Naive thymus-derived CD8-positive, alpha-beta T cell (primary cell): ENCODE measurements at regions not wholly inside any gene's neighbourhood (a gene's known extent, or its start where the extent isn't known, plus 50 kb on each side); places are given as distances from the start of the nearest gene placed in this dataset.

ENCODE experiments used
- ATAC-seq, 2 donors: fragments of 150-1000 bp; cut with Tn5 transposase in 1 of 2; sonication (Bioruptor Pico), chemical (Tn5 transposase) in 1 of 2; 1 replicate in 1 of 2; 2 replicates in 1 of 2; pipeline ENCODE4 v1.10.0; 2021; ENCODE audit warnings: mild to moderate bottlenecking in 2 of 2, moderate library complexity in 2 of 2
- POLR2A ChIA-PET: fragments of 350-600 bp; sonication (Branson Sonifier 250); formaldehyde crosslinking; loops from one replicate; lab custom pipeline; 2021; ENCODE audit warnings: antibody characterized with exemption; lab: Charles Lee
- DNase-seq, 10 donors: peaks; one replicate each; pipeline versions ENCODE4 v3.0.0 to v3.0.0-alpha.2; 2020 to 2022
- H3K27ac Mint-ChIP-seq, 10 donors: one replicate each; pipeline ENCODE4 v1.8.0; 2020 to 2022; ENCODE audit warnings: mild to moderate bottlenecking in 10 of 10, mixed read lengths in 10 of 10, moderate library complexity in 4 of 10, inconsistent platforms in 1 of 10
- H3K27me3 Mint-ChIP-seq, 5 donors: one replicate each; pipeline ENCODE4 v1.8.0; 2021 to 2022; ENCODE audit warnings: mixed read lengths in 5 of 5
- H3K36me3 Mint-ChIP-seq, 3 donors: one replicate each; pipeline ENCODE4 v1.8.0; 2020 to 2022; ENCODE audit warnings: mixed read lengths in 3 of 3, mild to moderate bottlenecking in 2 of 3, inconsistent platforms in 1 of 3
- H3K4me1 Mint-ChIP-seq, 4 donors: one replicate each; pipeline ENCODE4 v1.8.0; 2021 to 2022; ENCODE audit warnings: mixed read lengths in 4 of 4
- H3K4me3 Mint-ChIP-seq, 10 donors: one replicate each; pipeline ENCODE4 v1.8.0; 2020 to 2022; ENCODE audit warnings: mild to moderate bottlenecking in 10 of 10, mixed read lengths in 10 of 10, moderate library complexity in 6 of 10, inconsistent platforms in 1 of 10
- H3K9me3 Mint-ChIP-seq, 9 donors: one replicate each; pipeline ENCODE4 v1.8.0; 2020 to 2022; ENCODE audit warnings: mixed read lengths in 9 of 9, mild to moderate bottlenecking in 3 of 9, inconsistent platforms in 1 of 9, moderate library complexity in 1 of 9

DNA sequence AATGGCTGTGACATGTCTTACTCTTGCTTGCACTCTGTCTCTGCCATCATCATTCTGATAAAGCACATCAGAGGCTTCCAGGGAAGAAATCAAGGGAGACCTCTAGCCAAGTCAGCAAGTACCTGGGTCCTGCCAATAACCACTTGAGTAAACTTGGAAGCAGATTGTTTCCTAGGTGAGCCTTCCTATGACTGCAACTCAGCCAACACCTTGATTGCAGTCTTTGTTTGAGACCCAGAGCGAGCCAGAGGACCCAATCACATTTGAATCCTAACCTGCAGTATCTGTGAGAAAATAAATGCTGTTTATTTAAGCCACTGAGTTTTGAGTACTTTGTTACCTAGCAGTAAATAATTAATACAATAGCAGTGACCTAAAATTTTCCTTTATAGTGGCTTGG is 356.8 kb upstream of the CHD1 start:
- Mint-ChIP-seq H3K27ac (no peak overlapping the region), H3K9me3 (peaks cover 0 to 3% (median 0%) of the 10 kb centered on the region in 9 donors), H3K36me3 (no peaks in the 10 kb centered on the region), H3K4me1 (no peaks in the 10 kb centered on the region), H3K4me3 (no peak overlapping the region), H3K27me3 (no peaks in the 10 kb centered on the region)
- DNase-seq = no peak
- POLR2A ChIA-PET = no interaction called here
- ATAC-seq = no peak

DNA sequence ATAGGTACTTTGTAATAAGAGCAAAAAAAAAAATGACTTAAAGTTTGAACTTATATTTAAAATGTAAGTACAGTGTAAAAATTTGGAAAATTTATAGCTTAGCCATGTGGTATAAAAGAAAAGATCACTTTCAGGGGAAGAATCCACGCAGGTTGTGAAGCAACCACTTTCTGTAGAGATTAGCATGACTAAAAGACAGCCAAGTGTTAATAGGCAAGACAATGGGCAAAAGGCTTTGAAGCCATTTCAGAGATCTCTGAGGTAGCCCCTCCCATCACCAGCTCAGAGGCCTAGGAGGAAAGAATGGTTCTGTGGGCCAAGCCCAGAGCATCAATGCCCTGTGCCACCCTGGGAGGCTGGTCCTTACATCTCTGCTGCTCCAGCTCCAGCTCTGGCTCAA is 346.3 kb upstream of the CHD1 start:
- Mint-ChIP-seq H3K4me3 (no peak overlapping the region), H3K36me3 (no peaks in the 10 kb centered on the region), H3K27me3 (no peaks in the 10 kb centered on the region), H3K9me3 (peaks cover 0 to 15% (median 8%) of the 10 kb centered on the region in 9 donors), H3K4me1 (no peaks in the 10 kb centered on the region), H3K27ac (no peak overlapping the region)
- POLR2A ChIA-PET = no interaction called here
- ATAC-seq (no peak), DNase-seq (no peak)

DNA sequence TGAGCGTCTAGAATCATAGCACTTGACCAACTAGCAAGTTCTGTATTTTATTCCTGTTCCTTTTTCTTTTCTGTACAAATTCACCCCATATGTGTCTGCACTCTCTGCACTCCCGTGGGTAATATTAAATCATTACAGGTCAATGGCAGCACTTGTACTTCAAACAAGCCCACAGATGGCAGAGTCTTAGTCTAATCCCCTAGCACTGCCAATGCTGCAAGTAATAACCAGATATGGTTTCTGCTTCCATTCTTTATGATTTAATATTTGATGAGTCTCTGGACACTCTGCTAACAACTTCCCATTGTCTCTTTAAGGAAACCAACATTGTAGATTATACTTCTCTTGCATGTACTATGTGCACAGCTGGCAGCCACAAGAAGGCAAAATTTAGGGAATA is 343.8 kb upstream of the CHD1 start:
- Mint-ChIP-seq H3K36me3 (no peaks in the 10 kb centered on the region), H3K9me3 (peaks cover 0 to 23% (median 8%) of the 10 kb centered on the region in 9 donors), H3K27ac (no peak overlapping the region), H3K4me1 (no peaks in the 10 kb centered on the region), H3K27me3 (no peaks in the 10 kb centered on the region), H3K4me3 (no peak overlapping the region)
- DNase-seq = no peak
- POLR2A ChIA-PET = no interaction called here
- ATAC-seq = no peak

DNA sequence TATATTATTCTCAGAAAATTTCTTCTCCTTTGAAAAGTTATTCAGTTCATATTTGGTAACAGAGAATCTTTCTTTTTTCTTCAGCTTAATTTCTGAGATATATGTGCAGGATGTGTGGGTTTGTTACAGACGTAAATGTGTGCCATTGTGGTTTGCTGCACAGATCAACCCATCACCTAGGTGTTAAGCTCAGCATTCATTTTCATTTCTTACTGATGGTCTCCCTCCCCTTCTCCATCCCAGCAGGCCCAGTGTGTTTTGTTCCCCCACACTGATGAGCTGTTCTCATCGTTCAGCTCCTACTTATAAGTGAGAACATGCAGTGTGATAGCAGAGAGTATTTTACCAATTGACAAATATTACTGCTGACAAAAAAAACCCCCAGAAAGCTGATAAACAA is 330.0 kb upstream of the CHD1 start:
- Mint-ChIP-seq H3K27ac (no peak overlapping the region), H3K9me3 (peaks cover 8 to 35% (median 21%) of the 10 kb centered on the region in 9 donors), H3K27me3 (peaks cover 0 to 4% (median 0%) of the 10 kb centered on the region in 5 donors), H3K4me3 (no peak overlapping the region), H3K36me3 (peaks cover 0 to 22% (median 0%) of the 10 kb centered on the region in 3 donors), H3K4me1 (no peaks in the 10 kb centered on the region)
- no peak for DNase-seq
- POLR2A ChIA-PET = no interaction called here
- no peak for ATAC-seq

DNA sequence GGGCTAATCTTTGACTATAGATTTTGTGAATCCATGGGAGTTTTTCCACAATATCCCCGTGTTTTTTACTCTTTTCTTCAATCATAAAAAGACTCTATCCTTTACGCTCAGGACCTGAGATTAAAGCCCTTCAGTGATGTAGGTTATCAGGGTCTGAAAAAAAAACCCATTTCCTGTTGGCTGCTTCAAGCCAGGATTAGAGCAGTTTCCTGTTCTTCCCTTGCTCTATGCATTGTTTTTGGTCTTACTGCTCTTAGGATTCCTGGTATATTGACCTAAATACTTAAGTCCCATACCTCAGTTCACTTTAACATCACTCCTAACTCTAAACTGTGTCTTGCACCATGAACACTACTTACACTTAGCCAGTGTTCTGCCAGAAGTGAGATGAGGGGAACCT is 319.3 kb upstream of the CHD1 start:
- no peak overlapping the region for H3K27ac Mint-ChIP-seq

DNA sequence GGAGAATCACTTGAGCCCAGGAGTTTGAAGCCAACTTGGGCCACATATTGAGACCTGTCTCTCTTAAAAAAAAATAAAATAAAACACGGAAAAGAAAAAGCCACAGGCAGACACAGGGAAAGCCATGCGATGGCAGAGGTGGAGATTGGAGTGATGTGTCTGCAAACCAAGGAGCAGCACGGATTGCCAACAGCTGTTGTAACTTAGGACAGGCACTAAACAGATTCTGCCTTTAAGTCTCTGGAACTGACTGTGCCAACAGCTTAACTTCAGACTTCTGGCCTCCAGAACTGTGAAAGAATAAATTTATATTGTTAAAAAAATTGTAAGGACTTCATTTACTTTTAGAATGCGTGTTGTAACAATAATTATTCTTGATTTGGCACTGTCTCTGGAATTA is 318.5 kb upstream of the CHD1 start:
- DNase-seq = no peak
- POLR2A ChIA-PET = no interaction called here
- no peaks in the 10 kb centered on the region for H3K36me3 Mint-ChIP-seq
- peaks cover 0 to 5% (median 0%) of the 10 kb centered on the region in 9 donors for H3K9me3 Mint-ChIP-seq
- no peak for ATAC-seq
- no peaks in the 10 kb centered on the region for H3K27me3 Mint-ChIP-seq
- no peak overlapping the region for H3K4me3 Mint-ChIP-seq
- no peaks in the 10 kb centered on the region for H3K4me1 Mint-ChIP-seq
- no peak overlapping the region for H3K27ac Mint-ChIP-seq

More for the DNA sequence above, 319.3 kb upstream of the CHD1 start:
- POLR2A ChIA-PET = no interaction called here
- ATAC-seq (no peak), DNase-seq (no peak)
- Mint-ChIP-seq H3K4me1 (no peaks in the 10 kb centered on the region), H3K27me3 (no peaks in the 10 kb centered on the region), H3K9me3 (peaks cover 0 to 5% (median 0%) of the 10 kb centered on the region in 9 donors), H3K36me3 (no peaks in the 10 kb centered on the region), H3K4me3 (no peak overlapping the region)

DNA sequence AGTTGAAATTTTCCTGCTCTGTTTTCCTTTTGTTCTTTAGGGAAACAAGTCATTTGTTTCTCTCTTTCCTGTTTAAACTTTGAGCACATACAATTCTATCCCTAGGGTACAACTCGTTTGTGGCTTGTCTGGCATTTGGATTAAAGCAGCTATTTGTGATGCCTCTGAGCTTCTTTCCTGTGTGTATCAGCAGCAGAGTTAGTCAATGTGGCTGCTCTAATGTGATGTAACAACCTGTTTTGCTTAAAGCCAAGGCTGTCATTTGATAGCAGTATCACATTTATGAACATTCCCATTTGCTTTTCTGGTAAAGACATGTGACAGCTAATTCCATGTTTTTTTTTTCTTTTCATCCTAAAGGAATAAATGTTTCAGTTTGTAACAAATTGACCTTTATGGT is 314.3 kb upstream of the CHD1 start:
- POLR2A ChIA-PET = no interaction called here
- DNase-seq = no peak
- Mint-ChIP-seq H3K36me3 (no peaks in the 10 kb centered on the region), H3K9me3 (peaks cover 0 to 4% (median 0%) of the 10 kb centered on the region in 9 donors), H3K27ac (no peak overlapping the region), H3K27me3 (peaks cover 0 to 12% (median 0%) of the 10 kb centered on the region in 5 donors), H3K4me1 (no peaks in the 10 kb centered on the region), H3K4me3 (no peak overlapping the region)
- ATAC-seq = no peak

DNA sequence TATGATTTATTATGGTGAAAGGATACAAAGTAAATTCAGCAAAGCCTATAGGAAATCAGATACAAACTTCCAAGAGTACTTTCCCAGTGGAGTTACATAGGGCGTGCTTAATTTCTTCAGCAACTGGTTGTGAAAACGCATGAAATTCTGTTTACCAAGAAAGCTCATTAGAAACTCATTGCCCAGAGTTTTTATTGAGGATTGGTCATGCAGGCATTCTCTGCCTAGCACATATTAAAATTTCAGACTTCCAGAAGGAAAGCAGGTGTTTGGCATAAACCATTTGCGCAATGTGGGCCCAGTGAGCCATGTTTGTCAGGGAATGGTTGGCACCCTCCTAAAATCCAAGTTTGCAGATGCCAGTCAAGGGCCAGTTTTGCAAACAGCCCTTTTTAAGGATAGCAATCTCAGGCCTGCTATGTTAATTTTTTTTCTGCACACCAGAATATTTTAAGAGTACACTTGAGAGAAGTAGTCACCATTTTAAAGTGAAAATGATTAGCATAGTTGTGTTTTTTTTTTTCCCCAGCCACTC is 311.1 kb upstream of the CHD1 start:
- POLR2A ChIA-PET = no interaction called here
- no peak for ATAC-seq
- DNase-seq = no peak
- Mint-ChIP-seq H3K36me3 (no peaks in the 10 kb centered on the region), H3K27ac (no peak overlapping the region), H3K4me3 (no peak overlapping the region), H3K9me3 (peaks cover 0 to 9% (median 1%) of the 10 kb centered on the region in 9 donors), H3K27me3 (peaks cover 1 to 16% (median 5%) of the 10 kb centered on the region in 5 donors), H3K4me1 (no peaks in the 10 kb centered on the region)

DNA sequence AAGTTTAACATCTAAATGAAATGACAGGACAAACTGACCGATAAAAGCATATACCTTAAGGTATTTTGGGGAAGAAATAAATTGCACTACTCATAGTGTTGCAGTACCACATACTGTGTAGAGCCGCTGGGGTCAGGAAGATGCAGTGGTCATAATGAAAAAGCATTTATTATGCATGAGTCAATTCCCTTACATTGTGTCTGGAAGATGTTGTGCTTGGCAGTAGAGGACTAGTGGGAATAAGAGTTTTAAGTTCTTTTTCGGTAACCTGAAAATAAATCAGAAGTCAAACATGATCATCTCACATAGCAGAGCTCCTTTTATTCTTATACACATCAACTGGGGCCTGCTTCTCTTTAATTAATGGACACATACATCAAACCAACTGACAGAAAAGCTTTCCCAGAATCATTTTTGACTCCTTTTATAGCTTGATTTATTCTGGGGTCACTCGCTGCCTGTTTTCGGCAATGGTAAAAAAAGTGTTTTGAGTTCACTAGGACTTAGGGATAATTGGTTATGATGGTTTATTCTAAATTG is 262.5 kb upstream of the CHD1 start:
- no peak overlapping the region for H3K27ac Mint-ChIP-seq
- H3K36me3 Mint-ChIP-seq = no peaks in the 10 kb centered on the region
- POLR2A ChIA-PET = no interaction called here
- H3K4me1 Mint-ChIP-seq = no peaks in the 10 kb centered on the region
- DNase-seq = no peak
- H3K27me3 Mint-ChIP-seq = peaks cover 2 to 10% (median 3%) of the 10 kb centered on the region in 5 donors
- ATAC-seq = no peak
- peaks cover 0 to 5% (median 0%) of the 10 kb centered on the region in 9 donors for H3K9me3 Mint-ChIP-seq
- no peak overlapping the region for H3K4me3 Mint-ChIP-seq

DNA sequence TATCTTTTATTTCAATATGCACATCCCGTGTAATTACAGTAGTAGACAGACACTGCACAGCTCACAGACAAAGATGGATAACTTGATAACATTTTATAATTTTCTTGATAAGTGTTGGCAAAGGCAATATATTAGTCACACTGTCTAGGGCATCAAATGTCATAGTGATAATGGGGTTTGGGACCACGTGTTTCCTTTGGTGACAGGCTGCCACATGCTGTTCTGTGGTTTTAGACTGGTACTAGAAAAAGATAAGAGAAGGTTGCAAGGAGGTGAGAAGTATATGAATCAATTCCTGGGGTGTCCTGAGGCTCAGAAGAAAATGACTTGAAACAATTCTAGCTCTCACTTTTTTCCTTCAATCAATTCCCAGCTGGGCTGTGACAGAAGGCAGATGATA is 258.8 kb upstream of the CHD1 start:
- Mint-ChIP-seq H3K4me1 (no peaks in the 10 kb centered on the region), H3K27ac (no peak overlapping the region), H3K4me3 (no peak overlapping the region), H3K27me3 (peaks cover 4 to 20% (median 6%) of the 10 kb centered on the region in 5 donors), H3K36me3 (no peaks in the 10 kb centered on the region), H3K9me3 (no peaks in the 10 kb centered on the region)
- POLR2A ChIA-PET = no interaction called here
- DNase-seq (no peak), ATAC-seq (no peak)

DNA sequence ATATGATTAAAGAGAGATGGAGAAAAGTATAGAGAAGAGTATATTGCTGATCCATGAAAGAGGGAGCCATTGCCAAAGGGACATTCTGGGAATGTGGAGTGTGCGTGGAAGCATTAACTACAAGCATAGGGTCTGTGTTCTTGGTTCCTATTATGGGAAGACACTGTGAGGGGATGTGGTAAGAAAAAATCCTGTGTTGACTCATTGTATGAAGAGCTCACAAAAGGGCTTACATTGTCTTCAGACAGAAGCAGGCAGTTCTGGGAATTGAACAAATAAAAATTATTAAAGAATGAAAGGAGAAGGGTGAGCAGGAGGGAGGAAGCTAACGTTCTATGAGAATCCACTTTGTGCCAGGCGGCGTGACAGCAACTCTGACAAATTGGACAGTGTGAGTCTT is 250.4 kb upstream of the CHD1 start:
- Mint-ChIP-seq H3K9me3 (peaks cover 0 to 4% (median 0%) of the 10 kb centered on the region in 9 donors), H3K4me3 (no peak overlapping the region), H3K36me3 (no peaks in the 10 kb centered on the region), H3K27me3 (peaks cover 0 to 19% (median 4%) of the 10 kb centered on the region in 5 donors), H3K27ac (no peak overlapping the region), H3K4me1 (no peaks in the 10 kb centered on the region)
- POLR2A ChIA-PET = no interaction called here
- DNase-seq = no peak
- no peak for ATAC-seq

DNA sequence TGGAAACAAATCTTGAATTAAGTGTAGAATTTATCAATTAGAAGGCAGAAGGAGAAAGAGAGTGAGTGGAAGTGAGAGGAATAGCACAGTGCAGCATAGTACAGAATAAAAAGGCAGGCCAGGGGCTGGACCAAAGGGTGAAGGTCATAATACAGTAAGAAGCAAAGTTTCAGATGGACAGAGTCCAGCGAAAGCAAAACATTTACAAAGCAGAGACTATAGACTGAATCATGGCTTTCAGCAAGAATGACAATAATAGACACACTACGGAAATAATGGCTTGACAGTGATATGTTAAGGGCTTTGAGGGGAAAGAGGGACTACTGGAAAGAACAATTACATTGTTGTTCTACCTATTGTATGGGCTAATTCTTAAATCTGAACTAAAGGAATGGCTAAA is 249.0 kb upstream of the CHD1 start:
- Mint-ChIP-seq H3K9me3 (peaks cover 0 to 4% (median 0%) of the 10 kb centered on the region in 9 donors), H3K27ac (no peak overlapping the region), H3K4me1 (no peaks in the 10 kb centered on the region), H3K36me3 (no peaks in the 10 kb centered on the region), H3K27me3 (peaks cover 0 to 9% (median 1%) of the 10 kb centered on the region in 5 donors), H3K4me3 (no peak overlapping the region)
- POLR2A ChIA-PET = no interaction called here
- ATAC-seq (no peak), DNase-seq (no peak)

DNA sequence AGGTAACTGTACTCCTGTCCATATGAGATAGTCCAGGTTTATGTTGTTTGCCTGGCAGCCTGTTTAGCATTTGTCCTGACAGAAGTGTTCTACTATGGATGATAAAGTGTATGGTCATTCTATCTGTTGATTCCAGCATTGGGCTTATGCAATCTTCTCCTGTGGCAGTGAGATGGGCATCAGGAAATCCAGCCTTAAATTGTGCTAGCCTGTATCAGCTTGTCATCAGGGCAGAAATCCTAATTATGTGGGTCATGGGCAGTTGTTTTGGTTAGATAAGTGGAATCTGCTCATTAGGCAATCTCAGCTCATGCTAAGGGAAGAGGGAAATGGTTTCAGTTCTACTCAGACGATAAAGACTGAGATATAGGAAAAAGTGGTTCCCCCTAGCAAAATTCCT is 247.4 kb upstream of the CHD1 start:
- H3K36me3 Mint-ChIP-seq = no peaks in the 10 kb centered on the region
- H3K27me3 Mint-ChIP-seq = peaks cover 0 to 9% (median 1%) of the 10 kb centered on the region in 5 donors
- H3K27ac Mint-ChIP-seq = no peak overlapping the region
- DNase-seq (no peak), ATAC-seq (no peak)
- H3K9me3 Mint-ChIP-seq = peaks cover 0 to 4% (median 0%) of the 10 kb centered on the region in 9 donors
- POLR2A ChIA-PET = no interaction called here
- no peaks in the 10 kb centered on the region for H3K4me1 Mint-ChIP-seq
- H3K4me3 Mint-ChIP-seq = no peak overlapping the region

DNA sequence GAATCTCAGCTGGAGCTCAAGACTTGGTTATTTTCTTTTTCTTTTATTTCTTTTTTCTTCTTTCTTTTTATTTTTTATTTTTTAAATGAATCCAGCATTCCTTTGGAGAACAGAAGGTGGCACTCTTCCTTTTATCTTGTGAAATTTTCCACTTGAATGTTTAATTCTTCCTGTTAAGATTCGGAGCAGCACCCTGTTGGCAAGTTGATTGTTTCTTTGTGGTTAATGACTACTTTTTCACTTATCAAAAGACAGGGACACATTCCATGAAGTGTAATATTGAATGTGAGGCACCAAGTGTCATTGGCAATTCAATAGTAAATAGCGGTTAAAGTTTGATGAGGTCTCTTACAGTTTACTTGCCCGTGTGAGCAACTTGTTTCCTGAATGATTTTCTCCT is 240.5 kb upstream of the CHD1 start:
- no peak overlapping the region for H3K4me3 Mint-ChIP-seq
- ATAC-seq = no peak
- H3K27me3 Mint-ChIP-seq = peaks cover 0 to 5% (median 2%) of the 10 kb centered on the region in 5 donors
- peaks cover 0 to under 1% (median 0%) of the 10 kb centered on the region in 3 donors for H3K36me3 Mint-ChIP-seq
- H3K27ac Mint-ChIP-seq = no peak overlapping the region
- H3K9me3 Mint-ChIP-seq = peaks cover 0 to 12% (median 2%) of the 10 kb centered on the region in 9 donors
- DNase-seq = no peak
- POLR2A ChIA-PET = no interaction called here
- H3K4me1 Mint-ChIP-seq = no peaks in the 10 kb centered on the region
